M059J (cell line): ENCODE measurements at regions not wholly inside any gene's neighbourhood (a gene's known extent, or its start where the extent isn't known, plus 50 kb on each side); places are given as distances from the start of the nearest gene placed in this dataset.
A peak's percentile ranks its signal among the peaks of the same experiment; 100 is the strongest.
"Not testable (repeated sequence)": the region's sequence is repeated elsewhere in the genome, so short reads cannot be mapped to it uniquely, and the experiment has no call there.

Experiments
- DNase-seq: peaks from one replicate; pipeline ENCODE4 v3.0.0-alpha.2; 2012; ENCODE audit warnings: low read depth

- DNase-seq: not testable (repeated sequence)
Observed at GRCh38 chr18:29715960-29716359, 1326.6 kb downstream of the DSC3 start.

GRCh38 chr18:29712785-29713184 lies 1329.8 kb downstream of the DSC3 start:
- DNase-seq: peak; percentile 6

- DNase-seq: no peak
Observed at GRCh38 chr18:29711932-29712331, 1330.6 kb downstream of the DSC3 start.

- no peak for DNase-seq
Observed at GRCh38 chr18:29693334-29693733, 1349.2 kb downstream of the DSC3 start.

- DNase-seq: no peak
Observed at GRCh38 chr18:29681578-29681977, 1361.0 kb downstream of the DSC3 start.

- DNase-seq: no peak
Observed at GRCh38 chr18:29664278-29665036, 1378.1 kb downstream of the DSC3 start.

- no peak for DNase-seq
Observed at GRCh38 chr18:29661924-29662323, 1380.6 kb downstream of the DSC3 start.

GRCh38 chr18:29660777-29661176 lies 1381.8 kb downstream of the DSC3 start:
- DNase-seq: no peak

- no peak for DNase-seq
Observed at GRCh38 chr18:29653671-29654215, 1388.8 kb downstream of the DSC3 start.

GRCh38 chr18:29652797-29653196 lies 1389.7 kb downstream of the DSC3 start:
- peak; percentile 88 for DNase-seq

GRCh38 chr18:29651122-29651680 lies 1391.3 kb downstream of the DSC3 start:
- peak; percentile 82 for DNase-seq

GRCh38 chr18:29648891-29649290 lies 1393.7 kb downstream of the DSC3 start:
- no peak for DNase-seq

- no peak for DNase-seq
Observed at GRCh38 chr18:29647700-29648099, 1394.8 kb downstream of the DSC3 start.

GRCh38 chr18:29644276-29644675 lies 1398.3 kb downstream of the DSC3 start:
- peak; percentile 88 for DNase-seq

- DNase-seq: no peak
Observed at GRCh38 chr18:29629493-29630036, 1413.0 kb downstream of the DSC3 start.

- no peak for DNase-seq
Observed at GRCh38 chr18:29626094-29626493, 1416.4 kb downstream of the DSC3 start.

GRCh38 chr18:29616867-29617266 lies 1425.7 kb downstream of the DSC3 start:
- DNase-seq: no peak

- no peak for DNase-seq
Observed at GRCh38 chr18:29608982-29609381, 1432.1 kb upstream of the CDH2 start.

GRCh38 chr18:29605365-29605764 lies 1428.4 kb upstream of the CDH2 start:
- no peak for DNase-seq

GRCh38 chr18:29596959-29597358 lies 1420.0 kb upstream of the CDH2 start:
- no peak for DNase-seq

- no peak for DNase-seq
Observed at GRCh38 chr18:29594493-29594892, 1417.6 kb upstream of the CDH2 start.

- DNase-seq: no peak
Observed at GRCh38 chr18:29588446-29589100, 1411.6 kb upstream of the CDH2 start.

GRCh38 chr18:29586210-29586609 lies 1409.3 kb upstream of the CDH2 start:
- no peak for DNase-seq
